Neural progenitor cell (in vitro differentiated cells): ENCODE measurements at regions not wholly inside any gene's neighbourhood (a gene's known extent, or its start where the extent isn't known, plus 50 kb on each side); places are given as distances from the start of the nearest gene placed in this dataset.

ENCODE experiments used
- EZH2 ChIP-seq: fragments of 200-600 bp; sonication (generic); IDR thresholded peaks from 2 replicates; pipeline ENCODE4 v1.6.1; 2017; ENCODE audit warnings: antibody characterized with exemption, mild to moderate bottlenecking, moderate library complexity
- EZH2phosphoT487 ChIP-seq: fragments of 200-600 bp; sonication (generic); IDR thresholded peaks from 2 replicates; pipeline ENCODE4 v1.6.1; 2017; ENCODE audit warnings: antibody characterized with exemption
- TF ChIP-seq, protein P1 (sequence below): fragments of 200-600 bp; sonication (generic); IDR thresholded peaks from 2 replicates; pipeline ENCODE4 v1.5.1; 2017; ENCODE audit warnings: antibody characterized with exemption, mild to moderate bottlenecking

GRCh38 chr4:117387072-117387471 is 301.7 kb upstream of the TRAM1L1 start:
- TF ChIP-seq, protein P1, sequence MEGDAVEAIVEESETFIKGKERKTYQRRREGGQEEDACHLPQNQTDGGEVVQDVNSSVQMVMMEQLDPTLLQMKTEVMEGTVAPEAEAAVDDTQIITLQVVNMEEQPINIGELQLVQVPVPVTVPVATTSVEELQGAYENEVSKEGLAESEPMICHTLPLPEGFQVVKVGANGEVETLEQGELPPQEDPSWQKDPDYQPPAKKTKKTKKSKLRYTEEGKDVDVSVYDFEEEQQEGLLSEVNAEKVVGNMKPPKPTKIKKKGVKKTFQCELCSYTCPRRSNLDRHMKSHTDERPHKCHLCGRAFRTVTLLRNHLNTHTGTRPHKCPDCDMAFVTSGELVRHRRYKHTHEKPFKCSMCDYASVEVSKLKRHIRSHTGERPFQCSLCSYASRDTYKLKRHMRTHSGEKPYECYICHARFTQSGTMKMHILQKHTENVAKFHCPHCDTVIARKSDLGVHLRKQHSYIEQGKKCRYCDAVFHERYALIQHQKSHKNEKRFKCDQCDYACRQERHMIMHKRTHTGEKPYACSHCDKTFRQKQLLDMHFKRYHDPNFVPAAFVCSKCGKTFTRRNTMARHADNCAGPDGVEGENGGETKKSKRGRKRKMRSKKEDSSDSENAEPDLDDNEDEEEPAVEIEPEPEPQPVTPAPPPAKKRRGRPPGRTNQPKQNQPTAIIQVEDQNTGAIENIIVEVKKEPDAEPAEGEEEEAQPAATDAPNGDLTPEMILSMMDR: no peak
- TF ChIP-seq EZH2phosphoT487: no peak
- no peak for TF ChIP-seq EZH2
